ENCODE measurements at regions not wholly inside any gene's neighbourhood (a gene's known extent, or its start where the extent isn't known, plus 50 kb on each side); places are given as distances from the start of the nearest gene placed in this dataset.

DNA sequence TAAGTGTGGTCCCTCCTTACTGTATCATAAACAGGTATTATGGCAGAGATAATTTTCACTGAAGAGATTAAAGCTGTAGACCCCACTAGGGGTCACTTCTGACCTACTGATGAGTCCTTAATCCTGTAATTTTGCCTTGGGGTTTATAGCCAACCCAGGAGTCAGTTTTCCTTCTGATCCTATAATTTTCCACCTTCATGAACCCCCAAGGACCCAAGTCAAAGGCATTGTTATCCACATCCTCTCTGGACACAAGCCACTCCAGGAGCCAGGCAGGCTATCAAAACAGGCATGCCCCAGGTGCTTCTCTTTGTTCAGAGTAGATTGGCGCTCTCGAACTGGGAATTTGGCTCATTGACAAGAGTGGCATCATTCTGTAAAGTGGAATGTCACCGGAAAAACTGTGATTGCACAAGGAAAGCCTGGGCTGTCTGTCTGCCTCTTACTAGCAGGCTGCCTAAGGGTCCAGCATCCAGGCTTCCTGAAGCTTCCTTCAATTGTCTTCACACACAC is 1523.2 kb upstream of the FLRT2 start:
- TF ChIP-seq, protein P1, sequence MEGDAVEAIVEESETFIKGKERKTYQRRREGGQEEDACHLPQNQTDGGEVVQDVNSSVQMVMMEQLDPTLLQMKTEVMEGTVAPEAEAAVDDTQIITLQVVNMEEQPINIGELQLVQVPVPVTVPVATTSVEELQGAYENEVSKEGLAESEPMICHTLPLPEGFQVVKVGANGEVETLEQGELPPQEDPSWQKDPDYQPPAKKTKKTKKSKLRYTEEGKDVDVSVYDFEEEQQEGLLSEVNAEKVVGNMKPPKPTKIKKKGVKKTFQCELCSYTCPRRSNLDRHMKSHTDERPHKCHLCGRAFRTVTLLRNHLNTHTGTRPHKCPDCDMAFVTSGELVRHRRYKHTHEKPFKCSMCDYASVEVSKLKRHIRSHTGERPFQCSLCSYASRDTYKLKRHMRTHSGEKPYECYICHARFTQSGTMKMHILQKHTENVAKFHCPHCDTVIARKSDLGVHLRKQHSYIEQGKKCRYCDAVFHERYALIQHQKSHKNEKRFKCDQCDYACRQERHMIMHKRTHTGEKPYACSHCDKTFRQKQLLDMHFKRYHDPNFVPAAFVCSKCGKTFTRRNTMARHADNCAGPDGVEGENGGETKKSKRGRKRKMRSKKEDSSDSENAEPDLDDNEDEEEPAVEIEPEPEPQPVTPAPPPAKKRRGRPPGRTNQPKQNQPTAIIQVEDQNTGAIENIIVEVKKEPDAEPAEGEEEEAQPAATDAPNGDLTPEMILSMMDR (IDR thresholded peaks at IDR 0.05): no peak
- TF ChIP-seq POLR2A (IDR thresholded peaks at IDR 0.05) (no peak), POLR2AphosphoS5 (IDR thresholded peaks at IDR 0.05) (no peak), EP300 (IDR thresholded peaks at IDR 0.05) (no peak)

All from sigmoid colon (tissue), 4 donors.